ENCODE measurements at regions not wholly inside any gene's neighbourhood (a gene's known extent, or its start where the extent isn't known, plus 50 kb on each side); places are given as distances from the start of the nearest gene placed in this dataset.

DNA sequence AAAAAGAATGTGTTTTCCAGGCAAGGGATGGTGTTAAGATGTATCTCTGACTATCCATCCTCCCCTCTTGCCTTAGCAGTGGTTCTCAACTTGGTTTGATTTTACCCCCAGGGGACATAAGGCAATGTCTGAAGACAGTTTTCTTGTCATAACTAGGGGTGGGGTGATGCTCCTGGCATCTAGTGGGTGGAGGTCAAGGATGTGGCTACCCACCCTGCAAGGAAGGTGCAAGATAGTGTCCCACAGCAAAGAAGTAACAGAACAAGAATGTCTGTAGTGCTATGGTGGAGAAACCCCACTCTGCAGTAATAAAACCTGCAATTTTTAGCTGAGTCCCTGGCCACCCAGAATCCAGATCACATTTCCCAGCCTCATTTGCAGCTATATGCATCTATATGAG is 81.2 kb upstream of the TBL1X start:
- TF ChIP-seq, protein P1, sequence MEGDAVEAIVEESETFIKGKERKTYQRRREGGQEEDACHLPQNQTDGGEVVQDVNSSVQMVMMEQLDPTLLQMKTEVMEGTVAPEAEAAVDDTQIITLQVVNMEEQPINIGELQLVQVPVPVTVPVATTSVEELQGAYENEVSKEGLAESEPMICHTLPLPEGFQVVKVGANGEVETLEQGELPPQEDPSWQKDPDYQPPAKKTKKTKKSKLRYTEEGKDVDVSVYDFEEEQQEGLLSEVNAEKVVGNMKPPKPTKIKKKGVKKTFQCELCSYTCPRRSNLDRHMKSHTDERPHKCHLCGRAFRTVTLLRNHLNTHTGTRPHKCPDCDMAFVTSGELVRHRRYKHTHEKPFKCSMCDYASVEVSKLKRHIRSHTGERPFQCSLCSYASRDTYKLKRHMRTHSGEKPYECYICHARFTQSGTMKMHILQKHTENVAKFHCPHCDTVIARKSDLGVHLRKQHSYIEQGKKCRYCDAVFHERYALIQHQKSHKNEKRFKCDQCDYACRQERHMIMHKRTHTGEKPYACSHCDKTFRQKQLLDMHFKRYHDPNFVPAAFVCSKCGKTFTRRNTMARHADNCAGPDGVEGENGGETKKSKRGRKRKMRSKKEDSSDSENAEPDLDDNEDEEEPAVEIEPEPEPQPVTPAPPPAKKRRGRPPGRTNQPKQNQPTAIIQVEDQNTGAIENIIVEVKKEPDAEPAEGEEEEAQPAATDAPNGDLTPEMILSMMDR (IDR thresholded peaks at IDR 0.05; ENCODE audit: insufficient read depth, low read length, poor library complexity, severe bottlenecking), result no peak
- Histone ChIP-seq H3K36me3 (ENCODE audit: control insufficient read depth, insufficient read depth, low read length) (no peaks in the 10 kb centered on the region), H3K27me3 (ENCODE audit: control insufficient read depth, insufficient read depth, low read length) (no peaks in the 10 kb centered on the region), H3K4me3 (ENCODE audit: low read depth, low read length) (no peak overlapping the region)
- DNase-seq (ENCODE audit: low read depth), result no peak

- TF ChIP-seq, protein P1 (IDR thresholded peaks at IDR 0.05; ENCODE audit: insufficient read depth, low read length, poor library complexity, severe bottlenecking), result no peak
- no peak for DNase-seq (ENCODE audit: low read depth)
- Histone ChIP-seq H3K36me3 (ENCODE audit: control insufficient read depth, insufficient read depth, low read length) (no peaks in the 10 kb centered on the region), H3K4me3 (ENCODE audit: low read depth, low read length) (no peak overlapping the region), H3K27me3 (ENCODE audit: control insufficient read depth, insufficient read depth, low read length) (no peaks in the 10 kb centered on the region)
Measured at GRCh38 chrX:9388450-9388849, 76.4 kb upstream of the TBL1X start.

- Histone ChIP-seq H3K4me3 (ENCODE audit: low read depth, low read length) (no peak overlapping the region), H3K36me3 (ENCODE audit: control insufficient read depth, insufficient read depth, low read length) (no peaks in the 10 kb centered on the region), H3K27me3 (ENCODE audit: control insufficient read depth, insufficient read depth, low read length) (no peaks in the 10 kb centered on the region)
- TF ChIP-seq, protein P1 (IDR thresholded peaks at IDR 0.05; ENCODE audit: insufficient read depth, low read length, poor library complexity, severe bottlenecking), result no peak
- no peak for DNase-seq (ENCODE audit: low read depth)
Measured at GRCh38 chrX:9390121-9390520, 74.7 kb upstream of the TBL1X start.

DNA sequence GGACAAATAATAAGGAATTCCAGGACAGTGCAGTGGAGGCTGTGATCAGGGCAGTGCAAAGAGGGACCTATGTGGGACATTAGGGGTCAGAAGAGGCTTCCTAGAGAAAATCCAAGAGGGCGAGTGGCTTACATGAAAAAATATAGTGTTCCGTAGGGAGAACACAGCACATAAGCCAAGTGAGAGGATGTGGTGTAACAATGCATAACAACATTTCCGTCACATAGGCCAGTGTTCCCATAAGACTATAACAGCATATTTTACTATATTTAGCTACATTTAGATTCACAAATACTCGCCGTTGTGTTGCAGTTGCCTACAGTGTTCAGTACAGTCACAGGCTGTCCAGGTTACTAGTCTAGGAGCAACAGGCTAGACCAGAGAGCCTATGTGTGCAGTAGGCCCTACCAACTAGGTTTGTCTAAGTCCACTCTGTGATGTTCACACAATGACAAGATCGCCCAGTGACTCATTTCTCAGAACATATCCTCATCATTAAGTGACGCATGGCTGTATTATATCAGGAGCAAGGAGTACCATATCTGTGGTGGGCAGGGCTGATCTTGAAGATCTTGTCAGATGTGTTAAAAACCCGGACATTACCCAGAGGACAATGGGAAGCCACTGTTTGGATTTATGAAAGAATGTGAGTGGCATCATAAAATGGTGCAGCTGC is 74.0 kb upstream of the TBL1X start:
- Histone ChIP-seq H3K27me3 (ENCODE audit: control insufficient read depth, insufficient read depth, low read length) (no peaks in the 10 kb centered on the region), H3K4me3 (ENCODE audit: low read depth, low read length) (no peak overlapping the region), H3K36me3 (ENCODE audit: control insufficient read depth, insufficient read depth, low read length) (no peaks in the 10 kb centered on the region)
- TF ChIP-seq, protein P1 (IDR thresholded peaks at IDR 0.05; ENCODE audit: insufficient read depth, low read length, poor library complexity, severe bottlenecking), result no peak
- no peak for DNase-seq (ENCODE audit: low read depth)

DNA sequence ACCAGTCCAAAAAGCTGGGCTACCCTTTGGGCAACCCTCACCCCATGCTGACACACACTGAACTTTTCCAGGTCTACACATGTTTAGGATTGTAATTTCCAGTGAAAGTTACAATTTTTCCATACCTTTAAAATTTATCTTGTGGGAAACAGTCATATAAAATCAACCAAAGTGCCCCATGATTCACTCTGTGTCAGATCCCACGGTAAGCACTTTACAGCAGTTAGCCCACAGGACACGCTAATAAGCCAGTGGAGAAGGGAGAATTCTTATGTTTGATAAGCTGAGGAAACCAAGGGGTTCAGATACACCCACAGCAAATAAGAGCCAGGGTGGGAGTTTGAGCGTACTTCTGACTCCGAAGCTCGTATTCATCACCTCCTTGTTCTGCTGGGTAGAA is 72.4 kb upstream of the TBL1X start:
- no peaks in the 10 kb centered on the region for H3K36me3 ChIP-seq (ENCODE audit: control insufficient read depth, insufficient read depth, low read length)
- TF ChIP-seq, protein P1 (IDR thresholded peaks at IDR 0.05; ENCODE audit: insufficient read depth, low read length, poor library complexity, severe bottlenecking), result no peak
- no peak overlapping the region for H3K4me3 ChIP-seq (ENCODE audit: low read depth, low read length)
- H3K27me3 ChIP-seq (ENCODE audit: control insufficient read depth, insufficient read depth, low read length), result no peaks in the 10 kb centered on the region
- DNase-seq (ENCODE audit: low read depth), result no peak

- TF ChIP-seq, protein P1 (IDR thresholded peaks at IDR 0.05; ENCODE audit: insufficient read depth, low read length, poor library complexity, severe bottlenecking), result no peak
- Histone ChIP-seq H3K27me3 (ENCODE audit: control insufficient read depth, insufficient read depth, low read length) (no peaks in the 10 kb centered on the region), H3K4me3 (ENCODE audit: low read depth, low read length) (no peak overlapping the region), H3K36me3 (ENCODE audit: control insufficient read depth, insufficient read depth, low read length) (no peaks in the 10 kb centered on the region)
- no peak for DNase-seq (ENCODE audit: low read depth)
Measured at GRCh38 chrX:9393571-9393970, 71.3 kb upstream of the TBL1X start.
